Activated T-cell treated with anti-CD3 and anti-CD28 coated beads for 4 hours (primary cell): ENCODE measurements at regions not wholly inside any gene's neighbourhood (a gene's known extent, or its start where the extent isn't known, plus 50 kb on each side); places are given as distances from the start of the nearest gene placed in this dataset.
"Not testable (repeated sequence)": the region's sequence is repeated elsewhere in the genome, so short reads cannot be mapped to it uniquely, and the experiment has no call there.

ENCODE experiments used
- DNase-seq: peaks from one replicate; pipeline ENCODE4 v3.0.0-alpha.2; 2020

DNA sequence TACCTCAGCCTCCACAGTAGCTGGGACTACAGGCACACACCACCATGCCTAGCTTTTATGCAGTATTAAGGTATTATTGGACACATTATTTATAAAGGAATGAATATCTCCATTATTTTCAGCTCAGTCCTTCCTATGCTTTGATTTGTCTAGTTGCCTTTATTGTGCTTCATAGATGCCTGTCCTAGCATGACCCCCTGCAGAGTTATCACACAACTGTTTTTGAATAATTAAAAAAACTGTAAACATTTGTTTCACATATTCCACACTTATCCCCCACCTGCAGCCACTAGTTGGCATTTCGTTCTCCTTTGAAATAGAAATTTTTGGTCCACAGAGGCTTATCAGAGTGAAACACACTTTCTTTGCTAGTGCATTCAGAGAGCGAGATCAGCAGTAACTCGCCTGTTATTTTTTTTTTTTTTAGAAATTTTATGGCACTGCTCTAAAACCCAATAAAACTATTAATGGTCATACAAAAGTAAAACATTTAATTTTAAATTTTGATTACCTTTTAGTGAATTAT is 151.8 kb upstream of the RASA1 start:
- no peak for DNase-seq

- DNase-seq: no peak
Measured at GRCh38 chr5:87116825-87117512, 150.7 kb upstream of the RASA1 start.

GRCh38 chr5:87119588-87119987 is 148.1 kb upstream of the RASA1 start:
- no peak for DNase-seq

DNA sequence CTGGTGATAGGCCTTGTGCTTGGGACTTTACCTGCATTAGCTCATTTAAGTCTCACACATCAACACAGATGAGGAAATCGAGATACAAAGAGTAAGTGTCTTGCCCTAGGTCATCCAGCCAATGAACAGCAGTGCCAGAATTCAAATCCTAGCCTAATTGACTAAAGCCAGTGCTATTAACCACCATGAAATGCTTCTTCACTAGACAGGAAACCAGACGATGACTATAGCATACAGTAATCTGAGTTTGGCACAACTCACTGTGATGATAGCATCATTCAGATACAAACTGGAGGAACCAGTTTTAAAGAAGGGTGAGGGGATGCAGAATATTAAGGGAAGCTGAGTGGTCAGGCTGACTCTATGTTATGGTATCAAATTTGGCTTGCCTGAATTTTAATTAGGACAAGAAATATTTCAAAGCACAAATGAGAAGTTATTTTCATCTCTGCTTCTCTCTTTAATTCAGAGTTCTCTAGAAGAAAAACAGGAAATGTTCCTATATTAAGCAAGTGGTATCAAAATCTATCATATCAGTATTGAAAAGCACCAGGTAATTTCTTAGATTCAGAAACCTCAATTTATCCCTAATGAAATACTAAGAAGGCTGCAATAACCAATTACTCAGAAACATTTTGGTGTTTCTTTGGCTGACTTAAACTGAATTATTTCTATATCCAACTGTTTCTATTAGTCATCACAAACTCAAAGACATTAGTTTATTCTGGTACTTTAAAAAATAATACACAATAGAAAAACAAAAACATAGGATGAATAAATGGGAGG is 147.0 kb upstream of the RASA1 start:
- DNase-seq: no peak

DNA sequence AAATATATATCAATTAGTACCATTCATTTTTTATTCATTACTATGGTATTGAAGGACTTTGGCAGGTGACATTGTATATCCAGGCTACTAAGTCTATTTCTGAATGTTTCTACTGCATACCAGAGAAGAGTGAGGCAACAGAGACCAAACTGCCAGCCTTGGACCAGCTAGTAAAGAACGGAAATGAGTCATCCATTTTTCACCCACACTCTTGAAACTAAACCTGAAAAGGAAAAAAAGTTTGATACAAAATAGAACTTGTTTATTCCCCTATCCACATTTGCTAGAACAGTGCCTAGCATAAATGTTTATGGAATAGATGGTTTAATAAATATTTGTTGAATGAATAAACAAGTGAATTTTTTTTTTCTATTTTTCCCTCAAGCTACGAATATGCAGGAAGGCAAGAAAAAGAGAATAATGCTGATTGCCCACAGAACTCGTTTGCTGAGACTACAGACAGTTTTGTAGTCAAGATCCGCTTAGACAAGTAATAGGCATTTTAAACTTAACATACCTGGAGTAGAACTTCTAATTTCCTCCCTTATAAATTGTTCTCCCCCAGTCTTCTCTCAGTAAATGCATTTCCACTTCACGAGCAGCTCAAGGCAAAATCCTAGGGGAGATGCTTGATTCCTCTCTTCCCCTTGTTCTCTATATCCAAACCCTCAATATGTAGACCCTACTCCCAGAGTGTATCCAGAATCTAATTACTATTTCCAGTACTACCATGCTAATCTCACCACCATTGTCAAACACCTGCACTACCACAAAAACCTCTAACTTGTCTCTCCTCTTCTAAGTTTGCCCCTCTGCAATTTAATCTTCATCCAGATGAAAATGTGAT is 146.2 kb upstream of the RASA1 start:
- DNase-seq: peak; percentile 10

DNA sequence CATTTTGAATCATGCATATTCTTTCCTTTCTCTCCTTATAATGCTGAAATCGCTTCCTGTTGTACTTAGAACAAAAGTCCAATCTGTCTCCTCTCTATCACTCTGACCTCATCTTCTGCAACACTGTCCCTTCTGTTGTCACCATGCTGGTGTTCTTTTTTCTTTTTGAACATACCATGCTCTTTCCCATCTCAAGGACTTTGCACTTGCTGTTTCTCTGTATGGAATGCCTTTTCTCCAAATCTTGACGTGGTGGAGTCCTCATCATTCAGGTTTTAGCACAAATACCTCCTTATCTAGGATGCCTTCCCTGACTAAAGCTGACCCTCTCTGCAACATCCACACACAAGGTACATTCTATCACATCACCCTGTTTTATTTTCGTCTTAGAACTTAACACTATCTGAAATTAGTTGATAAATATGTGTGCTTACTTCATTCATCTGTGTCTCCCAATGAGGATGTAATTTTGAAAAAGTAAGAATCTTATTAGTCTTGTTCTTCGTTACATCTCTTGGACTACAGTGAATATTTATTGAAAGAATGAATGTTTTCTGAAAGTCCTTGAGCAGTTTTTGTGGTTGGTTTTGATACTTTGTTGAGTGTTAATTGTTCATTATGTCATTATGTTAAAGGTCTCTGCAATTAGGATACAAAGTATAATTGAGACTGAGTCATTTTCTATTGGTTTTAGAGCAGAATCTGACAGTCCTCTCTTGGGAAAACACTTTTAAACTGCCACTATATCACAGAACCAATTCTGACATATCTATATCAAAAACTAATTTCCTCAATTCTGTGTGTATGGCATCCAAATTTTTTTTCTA is 145.3 kb upstream of the RASA1 start:
- DNase-seq: no peak

GRCh38 chr5:87125766-87126165 is 141.9 kb upstream of the RASA1 start:
- no peak for DNase-seq

GRCh38 chr5:87126869-87127268 is 140.8 kb upstream of the RASA1 start:
- DNase-seq: no peak

DNA sequence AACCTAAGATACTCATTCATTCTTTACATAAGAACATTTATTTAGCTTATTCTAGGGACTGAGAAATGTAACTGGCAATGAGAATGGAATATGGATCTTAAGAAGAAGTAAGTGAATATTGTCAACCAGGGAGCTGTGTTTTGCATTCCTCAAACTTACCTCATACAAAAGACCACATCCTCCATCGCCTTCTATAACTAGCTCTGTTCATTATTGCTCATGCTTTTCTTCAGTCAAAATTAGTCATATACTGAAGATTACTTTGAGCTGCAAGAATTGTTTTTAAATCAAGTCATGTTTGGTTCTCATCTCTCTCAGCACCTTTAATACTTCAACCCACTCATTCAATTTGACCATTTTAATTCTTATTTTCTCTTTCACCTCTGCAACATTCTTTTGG is 140.3 kb upstream of the RASA1 start:
- DNase-seq: no peak

- DNase-seq: no peak
Measured at GRCh38 chr5:87127956-87128687, 139.6 kb upstream of the RASA1 start.

GRCh38 chr5:87129046-87129445 is 138.6 kb upstream of the RASA1 start:
- DNase-seq: no peak

GRCh38 chr5:87132696-87133095 is 135.0 kb upstream of the RASA1 start:
- DNase-seq: no peak

- not testable (repeated sequence) for DNase-seq
Measured at GRCh38 chr5:87134513-87134912, 133.2 kb upstream of the RASA1 start.

DNA sequence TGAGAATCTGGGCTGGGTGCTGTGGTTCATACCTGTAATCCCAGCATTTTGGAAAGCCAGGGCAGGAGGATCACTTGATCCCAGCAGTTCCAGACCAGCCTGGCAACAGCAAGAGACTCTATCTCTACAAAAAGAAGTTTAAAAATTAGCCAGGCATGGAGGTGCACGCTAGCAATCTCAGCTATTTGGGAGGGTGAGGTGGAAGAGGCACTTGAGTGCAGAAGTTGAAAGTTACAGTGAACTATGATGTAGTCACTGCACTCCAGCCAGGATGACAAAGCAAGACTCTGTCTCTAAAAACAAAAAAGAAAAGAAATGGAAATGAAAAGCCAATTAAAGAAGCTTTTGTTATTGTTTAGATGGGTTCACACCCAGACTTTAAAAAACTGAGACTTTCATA is 131.6 kb upstream of the RASA1 start:
- no peak for DNase-seq

DNA sequence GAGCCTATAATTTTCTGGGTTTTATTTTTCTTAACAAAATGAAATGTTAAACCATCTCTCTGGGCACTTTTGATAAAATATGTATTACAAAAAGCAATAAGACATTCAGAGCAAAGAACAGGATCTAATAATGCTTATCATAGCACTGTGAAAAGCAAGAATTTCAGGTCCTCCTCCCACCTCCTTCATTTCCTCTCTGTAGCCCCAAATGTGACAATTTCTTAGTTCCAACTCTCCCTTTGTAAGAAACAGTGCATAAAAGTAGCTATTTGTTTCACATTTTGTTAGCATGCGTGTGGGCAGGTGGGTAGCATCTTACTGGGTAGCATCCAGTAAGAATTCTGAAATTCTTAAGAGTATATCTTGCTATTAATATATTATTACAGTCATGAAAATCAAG is 130.9 kb upstream of the RASA1 start:
- no peak for DNase-seq

DNA sequence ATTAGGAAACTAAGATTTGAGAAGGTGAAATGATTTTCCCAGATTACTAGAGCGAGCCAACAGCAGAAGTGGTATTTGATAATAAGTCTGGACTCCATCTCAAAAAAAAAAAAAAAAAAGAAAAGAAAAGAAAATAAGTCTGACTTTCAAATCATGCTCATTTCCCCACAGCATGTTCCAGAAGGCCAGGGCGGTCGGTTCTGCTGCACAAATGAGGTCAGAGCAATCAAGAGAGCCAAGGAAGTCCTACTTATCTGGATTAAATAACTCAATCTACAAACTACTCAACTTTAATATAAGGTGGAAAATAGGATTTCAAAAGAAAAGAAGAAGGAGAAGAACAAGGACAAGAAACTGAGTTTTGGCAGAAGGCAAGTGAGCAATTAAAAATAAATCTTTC is 130.4 kb upstream of the RASA1 start:
- no peak for DNase-seq

- no peak for DNase-seq
Measured at GRCh38 chr5:87138091-87138805, 129.4 kb upstream of the RASA1 start.

GRCh38 chr5:87139795-87140194 is 127.9 kb upstream of the RASA1 start:
- DNase-seq: no peak

GRCh38 chr5:87141544-87141943 is 126.1 kb upstream of the RASA1 start:
- no peak for DNase-seq

- not testable (repeated sequence) for DNase-seq
Measured at GRCh38 chr5:87145853-87146252, 121.8 kb upstream of the RASA1 start.

GRCh38 chr5:87147441-87147840 is 120.2 kb upstream of the RASA1 start:
- no peak for DNase-seq
